ENCODE measurements at regions not wholly inside any gene's neighbourhood (a gene's known extent, or its start where the extent isn't known, plus 50 kb on each side); places are given as distances from the start of the nearest gene placed in this dataset.
A peak's percentile ranks its signal among the peaks of the same experiment; 100 is the strongest.
"Not testable (repeated sequence)": the region's sequence is repeated elsewhere in the genome, so short reads cannot be mapped to it uniquely, and the experiment has no call there.

DNA sequence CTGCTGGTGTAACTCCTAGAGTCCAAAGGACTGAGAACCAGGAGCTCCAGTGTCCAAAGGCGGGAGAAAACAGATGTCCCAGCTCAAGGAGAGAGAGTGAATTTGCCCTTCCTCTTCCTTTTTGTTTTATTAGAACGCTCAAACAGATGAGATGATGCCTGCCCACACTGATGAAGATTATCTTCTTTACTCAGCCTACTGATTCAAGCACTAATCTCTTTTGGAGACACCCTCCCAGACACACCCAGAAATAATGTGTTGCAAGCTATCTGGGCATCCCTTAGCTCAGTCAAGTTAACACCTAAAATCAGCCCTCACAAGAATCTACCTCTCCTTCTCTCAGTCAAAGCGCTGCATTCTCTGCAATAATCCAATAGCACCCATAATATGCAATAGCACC lies 78.2 kb upstream of the BCL2L14 start:
- H3K36me3 Mint-ChIP-seq (ENCODE audit: low read depth) = peaks cover 7% of the 10 kb centered on the region
- H3K27me3 Mint-ChIP-seq (ENCODE audit: low read depth) = peaks cover 10% of the 10 kb centered on the region
- no peak overlapping the region for H3K4me3 Mint-ChIP-seq
- peaks cover 11% of the 10 kb centered on the region for H3K4me1 Mint-ChIP-seq (ENCODE audit: low read depth)
- peaks cover 20% of the 10 kb centered on the region for H3K9me3 Mint-ChIP-seq
- H3K27ac Mint-ChIP-seq = no peak overlapping the region
- no peak for DNase-seq (ENCODE audit: low spot score)

DNA sequence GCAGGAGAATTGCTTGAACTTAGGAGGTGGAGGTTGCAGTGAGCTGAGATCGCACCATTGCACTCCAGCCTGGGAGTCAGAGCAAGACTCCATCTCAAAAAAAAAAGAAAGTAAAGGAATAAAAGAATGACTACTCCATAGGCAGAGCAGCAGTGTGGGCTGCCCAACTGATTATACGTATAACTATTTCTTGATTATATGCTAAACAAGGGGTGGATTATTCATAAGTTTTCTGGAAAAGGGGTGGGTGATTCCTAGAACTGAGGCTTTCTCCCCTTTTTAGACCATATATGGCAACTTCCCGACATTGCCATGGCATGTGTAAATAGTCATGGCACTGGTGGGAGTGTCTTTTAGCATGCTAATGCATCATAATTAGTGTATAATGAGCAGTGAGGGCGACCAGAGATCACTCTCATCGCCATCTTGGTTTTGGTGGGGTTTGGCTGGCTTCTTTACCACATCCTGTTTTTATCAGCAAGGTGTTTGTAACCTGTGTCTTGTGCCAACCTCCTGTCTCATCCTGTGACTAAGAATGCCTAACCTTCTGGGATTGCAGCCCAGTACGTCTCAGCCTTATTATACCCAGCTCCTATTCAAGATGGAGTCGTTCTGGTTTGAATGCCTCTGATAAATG lies 72.3 kb upstream of the BCL2L14 start:
- not testable (repeated sequence) for DNase-seq (ENCODE audit: low spot score); H3K9me3 Mint-ChIP-seq; H3K36me3 Mint-ChIP-seq (ENCODE audit: low read depth)
- Mint-ChIP-seq H3K4me3 (peak overlapping the region; percentile 38), H3K27me3 (ENCODE audit: low read depth) (peaks cover 13% of the 10 kb centered on the region), H3K27ac (peak overlapping the region; percentile 20), H3K4me1 (ENCODE audit: low read depth) (peaks cover 18% of the 10 kb centered on the region)

DNA sequence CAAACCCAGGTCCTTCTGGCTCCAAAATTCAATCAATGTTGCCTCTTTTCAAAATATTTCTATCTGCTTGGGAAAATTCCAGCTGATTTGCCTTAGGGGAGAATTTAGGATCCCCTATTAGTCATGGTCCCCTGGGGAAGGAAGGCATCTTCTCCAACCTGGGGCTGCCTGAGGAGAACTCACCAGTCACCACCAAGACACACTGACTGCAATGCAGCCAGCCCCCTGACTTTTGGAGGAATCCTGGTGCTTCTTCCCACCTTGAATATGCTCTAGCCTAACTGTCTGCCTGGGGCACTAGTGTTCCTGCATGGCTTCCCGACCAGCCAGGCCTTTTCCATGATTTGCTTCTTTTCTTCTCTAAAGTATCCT lies 71.8 kb upstream of the BCL2L14 start:
- no peak for DNase-seq (ENCODE audit: low spot score)
- H3K36me3 Mint-ChIP-seq (ENCODE audit: low read depth) = peaks cover 2% of the 10 kb centered on the region
- peak overlapping the region; percentile 38 for H3K4me3 Mint-ChIP-seq
- H3K27ac Mint-ChIP-seq = no peak overlapping the region
- H3K27me3 Mint-ChIP-seq (ENCODE audit: low read depth) = peaks cover 16% of the 10 kb centered on the region
- peaks cover 3% of the 10 kb centered on the region for H3K9me3 Mint-ChIP-seq
- H3K4me1 Mint-ChIP-seq (ENCODE audit: low read depth) = peaks cover 20% of the 10 kb centered on the region

DNA sequence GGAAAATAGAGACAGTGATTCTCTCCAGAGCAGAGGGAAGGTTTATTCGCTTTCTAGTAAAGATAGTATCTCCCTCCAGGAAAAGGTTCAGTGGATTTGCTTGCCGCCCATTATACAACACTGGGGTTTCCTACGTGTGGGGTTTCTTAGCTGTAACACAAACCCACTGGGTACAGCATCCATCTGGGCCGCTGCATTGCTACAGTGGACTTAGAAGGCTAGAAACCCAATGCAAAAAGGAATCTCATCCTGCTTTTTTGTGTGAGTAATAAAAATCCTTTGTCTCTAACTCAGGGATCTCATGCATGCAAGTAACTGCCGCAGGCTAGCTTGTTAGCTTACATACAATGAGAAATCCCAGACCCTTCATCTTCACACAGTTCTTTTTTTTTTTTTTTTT lies 67.1 kb upstream of the BCL2L14 start:
- peaks cover 8% of the 10 kb centered on the region for H3K36me3 Mint-ChIP-seq (ENCODE audit: low read depth)
- peaks cover 24% of the 10 kb centered on the region for H3K27me3 Mint-ChIP-seq (ENCODE audit: low read depth)
- H3K4me1 Mint-ChIP-seq (ENCODE audit: low read depth) = peaks cover 44% of the 10 kb centered on the region
- H3K27ac Mint-ChIP-seq = no peak overlapping the region
- no peak overlapping the region for H3K4me3 Mint-ChIP-seq
- no peak for DNase-seq (ENCODE audit: low spot score)
- peaks cover 3% of the 10 kb centered on the region for H3K9me3 Mint-ChIP-seq

- Mint-ChIP-seq H3K27ac (no peak overlapping the region), H3K4me3 (no peak overlapping the region), H3K27me3 (ENCODE audit: low read depth) (peaks cover 24% of the 10 kb centered on the region), H3K4me1 (ENCODE audit: low read depth) (peaks cover 46% of the 10 kb centered on the region), H3K36me3 (ENCODE audit: low read depth) (peaks cover 8% of the 10 kb centered on the region), H3K9me3 (peaks cover 3% of the 10 kb centered on the region)
- DNase-seq (ENCODE audit: low spot score) = no peak
Observed at GRCh38 chr12:12004524-12004923, 66.2 kb upstream of the BCL2L14 start.

GRCh38 chr12:12007001-12007712 lies 63.6 kb upstream of the BCL2L14 start:
- H3K27me3 Mint-ChIP-seq (ENCODE audit: low read depth) = peaks cover 22% of the 10 kb centered on the region
- H3K27ac Mint-ChIP-seq = peak overlapping the region; percentile 91
- H3K9me3 Mint-ChIP-seq = no peaks in the 10 kb centered on the region
- DNase-seq (ENCODE audit: low spot score) = peak; percentile 91
- H3K36me3 Mint-ChIP-seq (ENCODE audit: low read depth) = peaks cover 8% of the 10 kb centered on the region
- peaks cover 67% of the 10 kb centered on the region for H3K4me1 Mint-ChIP-seq (ENCODE audit: low read depth)
- H3K4me3 Mint-ChIP-seq = peak overlapping the region; percentile 81

DNA sequence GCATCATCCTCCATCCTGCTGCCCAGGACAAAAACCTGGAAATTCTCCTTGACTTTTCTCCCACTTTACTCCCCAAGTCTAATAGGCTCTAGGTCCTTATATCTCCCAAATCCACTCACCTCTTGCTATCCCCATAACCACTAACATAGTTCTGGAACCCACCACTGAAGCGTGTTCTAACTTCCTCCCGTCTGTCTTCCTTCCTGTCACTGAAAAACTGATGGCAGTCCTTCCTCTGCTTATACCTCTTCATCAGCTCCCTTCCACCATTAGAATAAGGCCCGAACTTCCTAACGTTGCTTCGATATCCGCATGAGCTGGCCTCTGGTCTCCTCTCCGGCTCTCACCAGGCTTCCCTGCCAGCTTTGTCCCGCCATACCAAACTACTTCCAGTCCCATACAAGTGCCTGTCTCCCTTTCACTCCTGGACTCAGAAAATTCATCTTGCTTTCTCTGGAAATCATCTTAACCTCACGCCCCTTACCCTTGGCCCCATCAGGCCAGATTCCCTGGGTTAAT lies 63.0 kb upstream of the BCL2L14 start:
- Mint-ChIP-seq H3K9me3 (no peaks in the 10 kb centered on the region), H3K4me3 (peak overlapping the region; percentile 81), H3K27ac (peak overlapping the region; percentile 91), H3K36me3 (ENCODE audit: low read depth) (peaks cover 8% of the 10 kb centered on the region), H3K27me3 (ENCODE audit: low read depth) (peaks cover 23% of the 10 kb centered on the region), H3K4me1 (ENCODE audit: low read depth) (peaks cover 70% of the 10 kb centered on the region)
- no peak for DNase-seq (ENCODE audit: low spot score)

GRCh38 chr12:12008232-12008850 lies 62.4 kb upstream of the BCL2L14 start:
- peaks cover 18% of the 10 kb centered on the region for H3K27me3 Mint-ChIP-seq (ENCODE audit: low read depth)
- H3K4me1 Mint-ChIP-seq (ENCODE audit: low read depth) = peaks cover 70% of the 10 kb centered on the region
- peaks cover 8% of the 10 kb centered on the region for H3K36me3 Mint-ChIP-seq (ENCODE audit: low read depth)
- DNase-seq (ENCODE audit: low spot score) = peak; percentile 43
- peak overlapping the region; percentile 81 for H3K4me3 Mint-ChIP-seq
- H3K27ac Mint-ChIP-seq = peak overlapping the region; percentile 91
- H3K9me3 Mint-ChIP-seq = no peaks in the 10 kb centered on the region

- Mint-ChIP-seq H3K36me3 (ENCODE audit: low read depth) (peaks cover 8% of the 10 kb centered on the region), H3K9me3 (no peaks in the 10 kb centered on the region), H3K4me1 (ENCODE audit: low read depth) (peaks cover 68% of the 10 kb centered on the region), H3K27me3 (ENCODE audit: low read depth) (peaks cover 19% of the 10 kb centered on the region), H3K4me3 (peak overlapping the region; percentile 81), H3K27ac (peak overlapping the region; percentile 91)
- DNase-seq (ENCODE audit: low spot score) = peak; percentile 77
Observed at GRCh38 chr12:12008931-12009611, 61.7 kb upstream of the BCL2L14 start.

- not testable (repeated sequence) for H3K36me3 Mint-ChIP-seq (ENCODE audit: low read depth); DNase-seq (ENCODE audit: low spot score); H3K9me3 Mint-ChIP-seq
- Mint-ChIP-seq H3K4me1 (ENCODE audit: low read depth) (peaks cover 68% of the 10 kb centered on the region), H3K4me3 (peak overlapping the region; percentile 81), H3K27me3 (ENCODE audit: low read depth) (peaks cover 13% of the 10 kb centered on the region), H3K27ac (peak overlapping the region; percentile 91)
Observed at GRCh38 chr12:12009749-12010276, 60.9 kb upstream of the BCL2L14 start.

- peak; percentile 83 for DNase-seq (ENCODE audit: low spot score)
- Mint-ChIP-seq H3K36me3 (ENCODE audit: low read depth) (peaks cover 4% of the 10 kb centered on the region), H3K9me3 (no peaks in the 10 kb centered on the region), H3K4me1 (ENCODE audit: low read depth) (peaks cover 66% of the 10 kb centered on the region), H3K4me3 (peak overlapping the region; percentile 81), H3K27me3 (ENCODE audit: low read depth) (peaks cover 11% of the 10 kb centered on the region), H3K27ac (peak overlapping the region; percentile 91)
Observed at GRCh38 chr12:12010277-12011039, 60.3 kb upstream of the BCL2L14 start.

GRCh38 chr12:12011880-12012260 lies 58.9 kb upstream of the BCL2L14 start:
- no peak for DNase-seq (ENCODE audit: low spot score)
- H3K9me3 Mint-ChIP-seq = no peaks in the 10 kb centered on the region
- no peak overlapping the region for H3K4me3 Mint-ChIP-seq
- no peak overlapping the region for H3K27ac Mint-ChIP-seq
- H3K27me3 Mint-ChIP-seq (ENCODE audit: low read depth) = peaks cover 9% of the 10 kb centered on the region
- no peaks in the 10 kb centered on the region for H3K36me3 Mint-ChIP-seq (ENCODE audit: low read depth)
- peaks cover 71% of the 10 kb centered on the region for H3K4me1 Mint-ChIP-seq (ENCODE audit: low read depth)

DNA sequence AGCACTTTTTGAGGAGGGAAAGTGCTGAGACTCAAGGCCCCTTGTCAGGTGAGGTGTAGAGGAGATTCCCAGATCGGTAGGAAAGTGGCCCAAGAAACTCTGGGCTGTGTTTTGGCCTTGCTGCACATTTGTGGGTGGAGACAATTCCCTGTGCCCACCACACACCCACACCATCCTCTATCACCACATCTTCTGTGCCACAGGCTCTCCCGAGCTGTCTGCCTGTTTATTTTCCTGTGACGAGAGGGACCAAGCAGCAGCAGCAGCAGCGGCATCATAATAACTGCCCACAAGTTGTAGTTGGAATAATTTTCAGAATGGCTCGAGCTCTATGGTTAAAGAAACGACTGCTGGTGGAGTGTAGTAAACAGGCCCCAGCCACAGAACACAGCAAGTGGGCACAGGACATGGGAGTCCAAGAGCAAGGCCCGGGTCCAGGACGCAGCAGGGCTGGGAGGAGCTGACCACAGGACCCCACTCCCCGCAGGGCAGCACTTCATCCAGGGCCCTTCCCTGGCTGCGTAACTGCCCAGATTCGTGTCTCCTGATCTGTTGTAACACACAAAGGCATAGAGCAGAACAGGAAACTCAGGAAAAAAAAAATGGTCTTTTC lies 55.6 kb upstream of the BCL2L14 start:
- no peaks in the 10 kb centered on the region for H3K9me3 Mint-ChIP-seq
- H3K36me3 Mint-ChIP-seq (ENCODE audit: low read depth) = no peaks in the 10 kb centered on the region
- H3K27me3 Mint-ChIP-seq (ENCODE audit: low read depth) = peaks cover 9% of the 10 kb centered on the region
- no peak for DNase-seq (ENCODE audit: low spot score)
- peaks cover 42% of the 10 kb centered on the region for H3K4me1 Mint-ChIP-seq (ENCODE audit: low read depth)
- no peak overlapping the region for H3K4me3 Mint-ChIP-seq
- H3K27ac Mint-ChIP-seq = no peak overlapping the region

Data from T-helper 2 cell treated with Interferon-gamma antibody and Interleukin-4, amounts not matched to agents 5 μg/mL and 100 μg/mL, for 36 hours (primary cell).